ENCODE measurements at regions not wholly inside any gene's neighbourhood (a gene's known extent, or its start where the extent isn't known, plus 50 kb on each side); places are given as distances from the start of the nearest gene placed in this dataset.

DNA sequence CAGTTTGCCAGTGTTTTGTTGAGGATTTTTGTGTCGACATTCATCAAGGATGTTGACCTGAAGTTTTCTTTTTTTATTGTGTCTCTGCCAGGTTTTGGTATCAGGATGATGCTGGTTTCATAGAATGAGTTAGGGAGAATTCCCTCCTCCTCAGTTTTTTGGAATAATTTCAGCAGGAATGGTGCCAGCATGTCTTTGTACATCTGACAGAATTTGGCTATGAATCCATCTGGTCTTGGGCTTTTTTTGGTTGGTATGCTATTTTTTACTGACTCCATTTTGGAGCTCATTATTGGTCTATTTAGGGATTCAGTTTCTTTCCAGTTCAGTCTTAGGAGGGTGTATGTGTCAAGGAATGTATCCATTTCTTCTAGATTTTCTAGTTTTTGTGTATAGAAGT lies 320.0 kb upstream of the PPP2R3A start:
- TF ChIP-seq CTCF (IDR thresholded peaks at IDR 0.05) (no peak), POLR2A (IDR thresholded peaks at IDR 0.05) (no peak)
- H3K36me3 ChIP-seq (ENCODE audit: low read depth, missing control alignments): no peaks in the 10 kb centered on the region
- H3K4me1 ChIP-seq: no peaks in the 10 kb centered on the region
- H3K9me3 ChIP-seq: no peaks in the 10 kb centered on the region
- H3K27me3 ChIP-seq: no peaks in the 10 kb centered on the region
- DNase-seq: no peak
- 76 to 85% methylated on average over 1 of the region's 1 CpG for WGBS, 2 donors
- H3K4me3 ChIP-seq: no peak overlapping the region
- intact Hi-C loops (cut with DNase I; ENCODE audit: low total_unique reads): no loop called here
- H3K27ac ChIP-seq: no peak overlapping the region

DNA sequence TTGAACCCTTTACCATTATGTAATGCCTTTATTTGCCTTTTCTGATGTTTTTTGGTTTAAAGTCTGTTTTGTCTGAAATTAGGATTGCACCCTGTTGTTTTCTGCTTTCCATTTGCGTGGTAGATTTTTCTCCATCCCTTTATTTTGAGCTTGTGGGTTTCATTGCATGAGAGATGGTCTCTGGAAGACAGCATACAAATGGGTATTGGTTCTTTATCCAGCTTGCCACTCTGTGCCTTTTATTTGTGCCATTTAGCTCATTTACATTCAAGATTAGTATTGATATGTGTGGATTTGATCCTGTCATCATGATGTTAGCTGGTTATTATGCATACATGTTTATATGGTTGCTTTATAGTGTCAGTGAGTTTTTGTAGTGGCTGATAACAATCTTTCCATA lies 318.7 kb upstream of the PPP2R3A start:
- WGBS, 2 donors: 84 to 89% methylated on average over 1 of the region's 1 CpG
- TF ChIP-seq CTCF (IDR thresholded peaks at IDR 0.05) (no peak), POLR2A (IDR thresholded peaks at IDR 0.05) (no peak)
- Histone ChIP-seq H3K9me3 (no peaks in the 10 kb centered on the region), H3K27ac (no peak overlapping the region), H3K4me1 (no peaks in the 10 kb centered on the region), H3K36me3 (ENCODE audit: low read depth, missing control alignments) (no peaks in the 10 kb centered on the region), H3K4me3 (no peak overlapping the region), H3K27me3 (no peaks in the 10 kb centered on the region)
- no peak for DNase-seq
- intact Hi-C loops (cut with DNase I; ENCODE audit: low total_unique reads): no loop called here

- no peak overlapping the region for H3K27ac ChIP-seq
- H3K4me3 ChIP-seq: no peak overlapping the region
- TF ChIP-seq CTCF (IDR thresholded peaks at IDR 0.05): no peak
- no peak for TF ChIP-seq POLR2A (IDR thresholded peaks at IDR 0.05)
- H3K9me3 ChIP-seq: no peaks in the 10 kb centered on the region
- H3K4me1 ChIP-seq: no peaks in the 10 kb centered on the region
- DNase-seq: no peak
- H3K36me3 ChIP-seq (ENCODE audit: low read depth, missing control alignments): no peaks in the 10 kb centered on the region
- H3K27me3 ChIP-seq: no peaks in the 10 kb centered on the region
- 72 to 81% methylated on average over 2 of the region's 2 CpGs for WGBS, 2 donors
- intact Hi-C loops (cut with DNase I; ENCODE audit: low total_unique reads): no loop called here
Measured at GRCh38 chr3:135649361-135649760, 316.2 kb upstream of the PPP2R3A start.

DNA sequence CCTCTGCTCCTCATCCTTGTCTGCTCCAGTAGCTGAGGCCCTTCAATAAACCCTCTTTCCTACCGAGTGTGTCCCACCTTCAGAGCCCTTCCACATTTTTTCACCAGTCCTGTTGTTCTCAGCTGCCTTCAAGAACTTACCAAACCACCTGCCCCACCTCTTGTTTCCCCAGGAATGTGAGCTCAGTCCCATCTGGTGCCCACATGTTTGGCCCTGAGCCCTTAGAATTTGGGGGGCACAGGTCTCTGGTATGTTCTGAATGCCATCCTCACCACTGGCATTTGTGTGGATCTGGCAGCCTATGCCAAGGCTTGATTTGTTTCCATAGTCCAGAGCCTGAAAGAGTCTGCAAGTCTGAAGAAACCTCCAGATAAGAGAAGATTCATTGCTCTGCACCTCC lies 315.2 kb upstream of the PPP2R3A start:
- no peak overlapping the region for H3K4me3 ChIP-seq
- no peaks in the 10 kb centered on the region for H3K36me3 ChIP-seq (ENCODE audit: low read depth, missing control alignments)
- no peak overlapping the region for H3K27ac ChIP-seq
- 70 to 72% methylated on average over 1 of the region's 1 CpG for WGBS, 2 donors
- H3K27me3 ChIP-seq: no peaks in the 10 kb centered on the region
- intact Hi-C loops (cut with DNase I; ENCODE audit: low total_unique reads): no loop called here
- DNase-seq: no peak
- TF ChIP-seq CTCF (IDR thresholded peaks at IDR 0.05) (no peak), POLR2A (IDR thresholded peaks at IDR 0.05) (no peak)
- no peaks in the 10 kb centered on the region for H3K9me3 ChIP-seq
- no peaks in the 10 kb centered on the region for H3K4me1 ChIP-seq

DNA sequence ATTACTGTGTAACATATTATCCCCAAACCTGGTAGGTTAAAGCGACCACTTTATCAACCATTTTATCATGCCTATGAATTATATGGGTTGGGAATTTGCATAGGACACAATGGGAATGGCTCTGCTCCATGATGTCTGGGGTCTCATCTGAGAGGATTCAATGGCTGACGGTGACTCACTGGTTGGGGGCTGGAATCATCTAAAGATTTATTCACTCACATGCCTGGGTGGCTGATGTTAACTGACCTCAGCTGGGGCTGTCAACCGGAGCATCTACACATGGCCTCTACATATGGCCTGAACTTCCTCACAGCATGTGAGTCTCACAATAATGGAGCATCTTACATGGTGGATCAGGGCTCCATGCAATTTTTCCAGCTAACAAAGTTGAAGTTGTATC lies 313.1 kb upstream of the PPP2R3A start:
- no peak for DNase-seq
- no peak overlapping the region for H3K27ac ChIP-seq
- H3K36me3 ChIP-seq (ENCODE audit: low read depth, missing control alignments): no peaks in the 10 kb centered on the region
- no peak for TF ChIP-seq POLR2A (IDR thresholded peaks at IDR 0.05)
- TF ChIP-seq CTCF (IDR thresholded peaks at IDR 0.05): no peak
- WGBS, 2 donors: 41 to 43% methylated on average over 3 of the region's 3 CpGs
- H3K9me3 ChIP-seq: no peaks in the 10 kb centered on the region
- no peaks in the 10 kb centered on the region for H3K27me3 ChIP-seq
- H3K4me1 ChIP-seq: no peaks in the 10 kb centered on the region
- no peak overlapping the region for H3K4me3 ChIP-seq
- intact Hi-C loops (cut with DNase I; ENCODE audit: low total_unique reads): no loop called here
